ENCODE measurements at regions not wholly inside any gene's neighbourhood (a gene's known extent, or its start where the extent isn't known, plus 50 kb on each side); places are given as distances from the start of the nearest gene placed in this dataset.

GRCh38 chr4:35689870-35690269, 554.4 kb downstream of the ARAP2 start:
- Histone ChIP-seq H3K27ac (ENCODE audit: low read depth, low read length) (no peak overlapping the region), H3K4me1 (ENCODE audit: control insufficient read depth, insufficient read depth, low read length) (no peaks in the 10 kb centered on the region), H3K4me3 (ENCODE audit: low read depth, low read length) (no peak overlapping the region), H3K27me3 (ENCODE audit: control insufficient read depth, insufficient read depth, low read length) (no peaks in the 10 kb centered on the region), H3K36me3 (ENCODE audit: control insufficient read depth, insufficient read depth, low read length) (no peaks in the 10 kb centered on the region), H3K9me3 (ENCODE audit: control insufficient read depth, insufficient read depth, low read length) (no peaks in the 10 kb centered on the region)
- peak in 1 of 6 donors; percentile 32 for DNase-seq (ENCODE audit: low read depth in 4 of 6, low spot score in 6 of 6)
- 20% methylated on average over 1 of the region's 1 CpG for WGBS (ENCODE audit: insufficient coverage)

- no CpG with 5 or more reads among the region's 1 CpG for WGBS (ENCODE audit: insufficient coverage)
- H3K36me3 ChIP-seq (ENCODE audit: control insufficient read depth, insufficient read depth, low read length), result no peaks in the 10 kb centered on the region
- DNase-seq (ENCODE audit: low read depth in 4 of 6, low spot score in 6 of 6), result no peak
- H3K27ac ChIP-seq (ENCODE audit: low read depth, low read length), result no peak overlapping the region
- no peaks in the 10 kb centered on the region for H3K9me3 ChIP-seq (ENCODE audit: control insufficient read depth, insufficient read depth, low read length)
- no peaks in the 10 kb centered on the region for H3K4me1 ChIP-seq (ENCODE audit: control insufficient read depth, insufficient read depth, low read length)
- no peaks in the 10 kb centered on the region for H3K27me3 ChIP-seq (ENCODE audit: control insufficient read depth, insufficient read depth, low read length)
- no peak overlapping the region for H3K4me3 ChIP-seq (ENCODE audit: low read depth, low read length)
Observed at GRCh38 chr4:35690271-35690670, 554.0 kb downstream of the ARAP2 start.

GRCh38 chr4:35695003-35695402, 549.3 kb downstream of the ARAP2 start:
- DNase-seq (ENCODE audit: low read depth in 4 of 6, low spot score in 6 of 6), result no peak
- H3K4me3 ChIP-seq (ENCODE audit: low read depth, low read length), result no peak overlapping the region
- 95% methylated on average over 2 of the region's 3 CpGs for whole genome bisulfite sequencing (ENCODE audit: insufficient coverage)

GRCh38 chr4:35695421-35695820, 548.9 kb downstream of the ARAP2 start:
- no peak overlapping the region for H3K4me3 ChIP-seq (ENCODE audit: low read depth, low read length)
- no peak overlapping the region for H3K27ac ChIP-seq (ENCODE audit: low read depth, low read length)
- no CpG with 5 or more reads among the region's 2 CpGs for WGBS (ENCODE audit: insufficient coverage)
- H3K9me3 ChIP-seq (ENCODE audit: control insufficient read depth, insufficient read depth, low read length), result no peaks in the 10 kb centered on the region
- H3K27me3 ChIP-seq (ENCODE audit: control insufficient read depth, insufficient read depth, low read length), result no peaks in the 10 kb centered on the region
- no peak for DNase-seq (ENCODE audit: low read depth in 4 of 6, low spot score in 6 of 6)
- no peaks in the 10 kb centered on the region for H3K36me3 ChIP-seq (ENCODE audit: control insufficient read depth, insufficient read depth, low read length)
- no peaks in the 10 kb centered on the region for H3K4me1 ChIP-seq (ENCODE audit: control insufficient read depth, insufficient read depth, low read length)

More at GRCh38 chr4:35695003-35695402, 549.3 kb downstream of the ARAP2 start:
- no peaks in the 10 kb centered on the region for H3K9me3 ChIP-seq (ENCODE audit: control insufficient read depth, insufficient read depth, low read length)
- no peak overlapping the region for H3K27ac ChIP-seq (ENCODE audit: low read depth, low read length)
- H3K36me3 ChIP-seq (ENCODE audit: control insufficient read depth, insufficient read depth, low read length), result no peaks in the 10 kb centered on the region
- no peaks in the 10 kb centered on the region for H3K27me3 ChIP-seq (ENCODE audit: control insufficient read depth, insufficient read depth, low read length)
- H3K4me1 ChIP-seq (ENCODE audit: control insufficient read depth, insufficient read depth, low read length), result no peaks in the 10 kb centered on the region

- Histone ChIP-seq H3K4me1 (ENCODE audit: control insufficient read depth, insufficient read depth, low read length) (no peaks in the 10 kb centered on the region), H3K27me3 (ENCODE audit: control insufficient read depth, insufficient read depth, low read length) (no peaks in the 10 kb centered on the region), H3K36me3 (ENCODE audit: control insufficient read depth, insufficient read depth, low read length) (no peaks in the 10 kb centered on the region), H3K27ac (ENCODE audit: low read depth, low read length) (no peak overlapping the region), H3K4me3 (ENCODE audit: low read depth, low read length) (no peak overlapping the region), H3K9me3 (ENCODE audit: control insufficient read depth, insufficient read depth, low read length) (no peaks in the 10 kb centered on the region)
- no peak for DNase-seq (ENCODE audit: low read depth in 4 of 6, low spot score in 6 of 6)
- WGBS (ENCODE audit: insufficient coverage), result no CpG with 5 or more reads among the region's 2 CpGs
Observed at GRCh38 chr4:35697210-35697736, 547.0 kb downstream of the ARAP2 start.

GRCh38 chr4:35700663-35701062, 543.7 kb downstream of the ARAP2 start:
- DNase-seq (ENCODE audit: low read depth in 4 of 6, low spot score in 6 of 6), result no peak
- WGBS (ENCODE audit: insufficient coverage), result 100% methylated on average over 1 of the region's 2 CpGs

GRCh38 chr4:35709080-35709479, 535.2 kb downstream of the ARAP2 start:
- WGBS (ENCODE audit: insufficient coverage), result 79% methylated on average over 2 of the region's 2 CpGs
- H3K4me1 ChIP-seq (ENCODE audit: control insufficient read depth, insufficient read depth, low read length), result no peaks in the 10 kb centered on the region
- no peak overlapping the region for H3K27ac ChIP-seq (ENCODE audit: low read depth, low read length)
- no peak overlapping the region for H3K4me3 ChIP-seq (ENCODE audit: low read depth, low read length)
- peaks cover 13% of the 10 kb centered on the region for H3K9me3 ChIP-seq (ENCODE audit: control insufficient read depth, insufficient read depth, low read length)
- no peaks in the 10 kb centered on the region for H3K36me3 ChIP-seq (ENCODE audit: control insufficient read depth, insufficient read depth, low read length)
- H3K27me3 ChIP-seq (ENCODE audit: control insufficient read depth, insufficient read depth, low read length), result no peaks in the 10 kb centered on the region
- no peak for DNase-seq (ENCODE audit: low read depth in 4 of 6, low spot score in 6 of 6)

More at GRCh38 chr4:35700663-35701062, 543.7 kb downstream of the ARAP2 start:
- Histone ChIP-seq H3K4me1 (ENCODE audit: control insufficient read depth, insufficient read depth, low read length) (no peaks in the 10 kb centered on the region), H3K27ac (ENCODE audit: low read depth, low read length) (no peak overlapping the region), H3K9me3 (ENCODE audit: control insufficient read depth, insufficient read depth, low read length) (no peaks in the 10 kb centered on the region), H3K27me3 (ENCODE audit: control insufficient read depth, insufficient read depth, low read length) (no peaks in the 10 kb centered on the region), H3K4me3 (ENCODE audit: low read depth, low read length) (no peak overlapping the region), H3K36me3 (ENCODE audit: control insufficient read depth, insufficient read depth, low read length) (no peaks in the 10 kb centered on the region)

GRCh38 chr4:35710343-35710742, 534.0 kb downstream of the ARAP2 start:
- Histone ChIP-seq H3K4me3 (ENCODE audit: low read depth, low read length) (no peak overlapping the region), H3K36me3 (ENCODE audit: control insufficient read depth, insufficient read depth, low read length) (no peaks in the 10 kb centered on the region), H3K4me1 (ENCODE audit: control insufficient read depth, insufficient read depth, low read length) (no peaks in the 10 kb centered on the region), H3K27ac (ENCODE audit: low read depth, low read length) (no peak overlapping the region), H3K9me3 (ENCODE audit: control insufficient read depth, insufficient read depth, low read length) (peaks cover 15% of the 10 kb centered on the region), H3K27me3 (ENCODE audit: control insufficient read depth, insufficient read depth, low read length) (no peaks in the 10 kb centered on the region)
- WGBS (ENCODE audit: insufficient coverage), result 86% methylated on average over 2 of the region's 3 CpGs
- DNase-seq (ENCODE audit: low read depth in 4 of 6, low spot score in 6 of 6), result no peak

GRCh38 chr4:35711127-35711526, 533.2 kb downstream of the ARAP2 start:
- no CpG with 5 or more reads among the region's 2 CpGs for WGBS (ENCODE audit: insufficient coverage)
- DNase-seq (ENCODE audit: low read depth in 4 of 6, low spot score in 6 of 6), result no peak
- Histone ChIP-seq H3K27ac (ENCODE audit: low read depth, low read length) (no peak overlapping the region), H3K9me3 (ENCODE audit: control insufficient read depth, insufficient read depth, low read length) (peaks cover 15% of the 10 kb centered on the region), H3K4me3 (ENCODE audit: low read depth, low read length) (no peak overlapping the region), H3K27me3 (ENCODE audit: control insufficient read depth, insufficient read depth, low read length) (no peaks in the 10 kb centered on the region), H3K36me3 (ENCODE audit: control insufficient read depth, insufficient read depth, low read length) (no peaks in the 10 kb centered on the region), H3K4me1 (ENCODE audit: control insufficient read depth, insufficient read depth, low read length) (no peaks in the 10 kb centered on the region)

- no peaks in the 10 kb centered on the region for H3K9me3 ChIP-seq (ENCODE audit: control insufficient read depth, insufficient read depth, low read length)
- no peaks in the 10 kb centered on the region for H3K36me3 ChIP-seq (ENCODE audit: control insufficient read depth, insufficient read depth, low read length)
- no peaks in the 10 kb centered on the region for H3K4me1 ChIP-seq (ENCODE audit: control insufficient read depth, insufficient read depth, low read length)
- no peak overlapping the region for H3K4me3 ChIP-seq (ENCODE audit: low read depth, low read length)
- no peak for DNase-seq (ENCODE audit: low read depth in 4 of 6, low spot score in 6 of 6)
- WGBS (ENCODE audit: insufficient coverage), result 100% methylated on average over 1 of the region's 3 CpGs
- H3K27me3 ChIP-seq (ENCODE audit: control insufficient read depth, insufficient read depth, low read length), result no peaks in the 10 kb centered on the region
- no peak overlapping the region for H3K27ac ChIP-seq (ENCODE audit: low read depth, low read length)
Observed at GRCh38 chr4:35723973-35724372, 520.3 kb downstream of the ARAP2 start.
